Retinal pigment epithelial cell (primary cell): ENCODE measurements at regions not wholly inside any gene's neighbourhood (a gene's known extent, or its start where the extent isn't known, plus 50 kb on each side); places are given as distances from the start of the nearest gene placed in this dataset.
"Not testable (repeated sequence)": the region's sequence is repeated elsewhere in the genome, so short reads cannot be mapped to it uniquely, and the experiment has no call there.

Experiments used
- DNase-seq: peaks from one replicate; pipeline ENCODE4 v3.0.0-alpha.2; 2010; ENCODE audit warnings: low read depth
- H3K4me3 ChIP-seq: 2 replicates; pipeline ENCODE4 v1.5.1; 2011; ENCODE audit warnings: mild to moderate bottlenecking, low read length, control low read depth, moderate library complexity
- CTCF ChIP-seq: conservative IDR thresholded peaks from 2 replicates; pipeline ENCODE4 v1.5.1; 2011; ENCODE audit warnings: low read depth, low read length, control low read depth, inconsistent platforms

DNA sequence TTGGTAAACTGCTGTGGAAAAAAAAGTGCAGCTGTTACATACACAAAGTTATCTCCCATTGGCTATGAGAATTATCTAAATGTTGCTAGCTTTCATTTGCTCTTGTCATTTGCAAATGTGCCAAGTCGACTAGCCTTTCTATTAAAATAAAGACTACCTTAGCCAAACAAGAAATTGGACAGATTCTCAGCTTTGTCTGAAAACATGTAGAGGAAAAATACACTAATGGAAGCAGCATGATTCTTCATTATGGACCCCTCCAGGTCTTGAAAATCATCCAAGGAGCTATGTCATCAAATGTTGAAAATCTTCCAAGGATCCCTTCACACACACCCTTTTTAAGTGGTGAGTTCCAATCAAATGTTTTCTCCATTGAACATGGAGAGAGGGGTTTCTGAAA, 237.7 kb downstream of the ETV1 start:
- H3K4me3 ChIP-seq: no peak overlapping the region
- TF ChIP-seq CTCF: no peak
- no peak for DNase-seq

- DNase-seq: no peak
- no peak overlapping the region for H3K4me3 ChIP-seq
- no peak for TF ChIP-seq CTCF
Observed at GRCh38 chr7:13757841-13758240, 231.6 kb downstream of the ETV1 start.

- not testable (repeated sequence) for H3K4me3 ChIP-seq, DNase-seq
Observed at GRCh38 chr7:13765853-13766252, 223.6 kb downstream of the ETV1 start.

DNA sequence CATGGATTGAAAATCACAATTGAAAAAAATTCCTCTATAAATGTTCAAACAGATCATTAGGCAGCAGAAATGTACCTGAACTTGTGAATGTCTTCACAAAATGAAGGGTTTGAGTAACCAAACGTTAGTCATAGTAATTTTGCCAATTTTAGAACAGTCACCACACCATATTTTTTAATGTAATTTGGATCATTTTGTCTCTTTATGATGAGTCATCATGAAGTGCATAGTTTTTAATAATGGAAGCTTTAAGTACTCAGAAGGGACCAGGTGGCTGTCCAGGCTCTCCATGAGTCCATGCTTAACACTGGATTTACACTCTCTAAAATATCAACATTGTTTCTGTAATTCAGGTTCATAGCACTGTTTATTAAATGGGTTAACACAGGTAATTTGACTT, 219.2 kb downstream of the ETV1 start:
- H3K4me3 ChIP-seq: no peak overlapping the region
- peak; percentile 9 for DNase-seq
- no peak for TF ChIP-seq CTCF

DNA sequence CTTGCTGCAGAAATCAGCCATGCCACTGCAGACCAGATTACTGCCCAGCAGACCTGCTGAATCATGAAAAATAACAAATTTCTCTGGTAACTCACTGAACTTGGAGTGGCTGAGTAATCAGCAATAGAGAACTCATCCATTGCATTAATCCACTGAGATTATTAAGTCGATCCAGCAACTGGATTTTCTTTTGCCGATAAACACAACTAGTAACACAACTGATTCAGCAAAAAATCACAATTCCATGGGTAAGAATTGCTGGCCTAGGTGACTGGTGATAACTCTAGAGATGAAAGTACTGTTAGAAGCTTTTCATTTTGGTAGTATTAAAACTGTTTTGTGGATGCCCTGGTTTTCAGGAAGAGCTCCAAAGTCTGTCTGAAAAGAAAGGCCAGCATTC, 214.5 kb downstream of the ETV1 start:
- no peak overlapping the region for H3K4me3 ChIP-seq
- TF ChIP-seq CTCF: no peak
- no peak for DNase-seq

- TF ChIP-seq CTCF: no peak
- DNase-seq: no peak
- no peak overlapping the region for H3K4me3 ChIP-seq
Observed at GRCh38 chr7:13777242-13777641, 212.2 kb downstream of the ETV1 start.

GRCh38 chr7:13778967-13779366, 210.5 kb downstream of the ETV1 start:
- H3K4me3 ChIP-seq: no peak overlapping the region
- no peak for DNase-seq
- no peak for TF ChIP-seq CTCF

DNA sequence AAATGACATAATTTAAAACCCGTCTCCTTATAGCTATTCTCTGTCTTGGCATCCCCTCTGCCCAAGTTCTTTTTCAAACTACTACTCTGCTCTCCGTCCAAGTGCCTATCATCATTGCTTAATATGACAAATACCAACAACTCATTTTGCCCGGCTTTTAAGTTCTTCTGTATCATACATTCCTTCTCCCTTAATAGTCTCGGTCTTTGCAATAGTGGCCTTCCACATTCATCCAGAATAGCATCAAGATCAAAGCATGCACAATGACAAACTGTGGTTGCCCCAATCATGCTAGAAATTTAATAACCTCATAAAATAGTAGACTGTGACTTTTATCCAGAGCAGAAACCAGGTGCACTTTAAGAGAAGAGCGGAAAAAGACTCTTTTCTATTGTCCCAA, 198.9 kb downstream of the ETV1 start:
- DNase-seq: no peak
- TF ChIP-seq CTCF: no peak

More for the DNA sequence above, 198.9 kb downstream of the ETV1 start:
- no peak overlapping the region for H3K4me3 ChIP-seq
